Islet precursor cell (in vitro differentiated cells): ENCODE measurements at regions not wholly inside any gene's neighbourhood (a gene's known extent, or its start where the extent isn't known, plus 50 kb on each side); places are given as distances from the start of the nearest gene placed in this dataset.

Source experiments
- DNase-seq: peaks from one replicate; pipeline ENCODE4 v3.0.0-alpha.2; 2018

- DNase-seq: no peak
Observed at GRCh38 chr2:31469648-31470047, 55.1 kb upstream of the XDH start.

- peak; percentile 91 for DNase-seq
Observed at GRCh38 chr2:31467426-31467825, 52.9 kb upstream of the XDH start.
